ENCODE measurements at regions not wholly inside any gene's neighbourhood (a gene's known extent, or its start where the extent isn't known, plus 50 kb on each side); places are given as distances from the start of the nearest gene placed in this dataset.
"Not testable (repeated sequence)": the region's sequence is repeated elsewhere in the genome, so short reads cannot be mapped to it uniquely, and the experiment has no call there.

DNA sequence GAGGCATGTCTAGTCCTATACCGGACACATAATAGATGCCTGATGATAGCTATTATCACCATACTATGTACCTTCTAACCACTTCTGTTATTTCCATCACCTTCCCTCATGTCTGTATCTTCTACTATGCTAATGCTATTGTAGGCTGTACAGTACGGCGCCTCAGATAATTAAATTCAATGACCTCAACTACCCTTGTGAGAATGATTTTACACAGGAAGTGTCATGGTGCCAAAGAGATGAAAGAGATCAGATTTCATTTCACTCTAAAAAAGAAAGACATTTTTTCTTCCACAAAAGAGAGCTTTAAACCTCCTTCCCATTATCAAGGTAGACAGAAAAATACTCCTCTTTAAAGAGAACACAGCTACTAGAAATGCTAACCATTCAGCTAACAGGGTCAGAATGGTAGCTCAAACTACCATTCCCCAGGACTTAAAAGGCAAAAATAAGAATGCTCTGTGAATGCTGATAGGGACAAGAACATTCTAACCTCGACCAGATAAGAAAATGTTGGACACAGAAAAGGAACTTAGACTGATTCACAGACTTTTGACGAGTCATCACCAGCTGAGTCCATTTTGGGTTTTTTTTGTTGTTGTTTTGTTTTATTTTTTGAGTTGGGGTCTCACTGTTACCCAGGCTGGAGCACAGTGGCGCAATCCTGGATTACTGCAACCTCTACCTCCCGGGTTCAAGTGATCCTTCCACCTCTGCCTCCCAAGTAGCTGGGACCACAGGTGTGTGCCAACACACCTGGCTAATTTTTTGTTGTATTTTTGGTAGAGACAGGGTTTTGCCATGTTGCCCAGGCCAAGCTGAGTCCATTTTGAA, 99.2 kb upstream of the RAPGEF2 start:
- peak; percentile 58 for DNase-seq (ENCODE audit: low read depth, low spot score)

DNA sequence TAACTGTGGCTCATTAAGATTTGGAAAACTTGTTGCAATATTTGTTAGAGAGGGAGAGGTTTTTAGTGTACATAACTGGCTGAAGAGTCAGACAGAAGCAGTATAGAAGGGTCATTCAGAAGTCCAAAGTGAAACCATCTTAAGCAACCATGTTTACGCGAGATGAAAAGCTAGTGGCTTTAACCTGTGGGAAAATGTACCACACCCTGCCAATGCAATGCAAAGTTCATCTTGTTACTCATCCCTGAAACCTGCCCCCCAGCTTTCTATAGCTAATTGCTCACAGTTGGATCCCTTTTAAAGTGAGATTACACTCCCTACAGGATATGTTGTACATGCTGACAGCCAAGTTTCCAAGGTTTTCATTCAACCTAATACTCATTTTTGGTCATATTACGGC, 96.7 kb upstream of the RAPGEF2 start:
- peak; percentile 29 for DNase-seq (ENCODE audit: low read depth, low spot score)

DNA sequence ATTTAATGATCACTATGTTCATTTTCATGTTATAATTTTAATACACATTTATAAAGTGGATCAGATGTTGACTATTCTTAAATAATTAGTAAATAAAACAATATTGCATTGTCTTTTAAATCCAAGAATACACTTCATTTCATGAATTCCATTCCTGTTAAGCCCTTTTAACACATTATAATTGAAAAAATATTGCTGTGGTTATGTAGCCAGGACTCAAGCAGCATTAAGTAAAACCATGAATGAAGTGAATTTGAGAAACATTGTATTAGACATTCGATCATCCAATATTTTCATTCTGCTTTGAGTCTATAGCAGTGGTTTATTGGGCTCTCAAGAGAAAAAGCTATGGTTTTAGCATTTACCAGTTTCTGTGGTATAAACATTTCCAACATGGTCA, 94.2 kb upstream of the RAPGEF2 start:
- no peak for DNase-seq (ENCODE audit: low read depth, low spot score)

DNA sequence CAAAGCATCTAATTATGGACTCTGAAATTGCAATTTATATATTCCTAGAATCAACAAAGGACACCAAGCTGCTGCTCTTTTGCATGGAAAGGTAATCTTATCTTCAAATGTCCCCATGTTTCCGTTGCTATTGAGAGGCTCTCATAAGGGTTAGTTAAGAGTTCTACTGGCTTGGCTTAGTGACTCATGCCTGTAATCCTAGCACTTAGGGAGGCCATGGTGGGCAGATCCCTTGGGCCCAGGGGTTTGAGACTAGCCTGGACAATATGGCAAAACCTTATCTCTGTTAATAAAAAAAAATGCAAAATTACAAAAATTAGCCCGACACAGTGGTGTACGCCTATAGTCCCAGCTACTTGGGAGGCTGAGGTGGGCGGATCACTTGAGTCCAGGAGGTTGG, 93.4 kb upstream of the RAPGEF2 start:
- DNase-seq (ENCODE audit: low read depth, low spot score) = no peak

DNA sequence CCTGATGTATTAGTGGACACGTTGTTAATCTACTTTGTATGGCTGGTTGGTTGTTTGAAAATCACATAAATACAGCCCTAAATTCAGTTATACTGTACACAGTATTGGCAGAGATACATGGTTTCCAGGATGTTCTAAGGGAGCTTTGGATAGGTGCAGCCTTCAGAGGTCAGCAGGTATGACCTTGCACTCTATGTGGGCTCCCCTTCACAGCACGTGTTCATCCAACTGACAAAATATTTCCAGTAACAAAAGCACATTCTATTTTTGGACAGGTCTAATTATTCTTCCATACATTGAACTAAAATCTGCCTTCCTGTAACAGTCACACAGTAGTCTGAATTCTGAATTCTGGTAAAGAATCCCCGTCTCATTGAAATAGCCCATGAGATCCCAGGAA, 92.8 kb upstream of the RAPGEF2 start:
- no peak for DNase-seq (ENCODE audit: low read depth, low spot score)

DNA sequence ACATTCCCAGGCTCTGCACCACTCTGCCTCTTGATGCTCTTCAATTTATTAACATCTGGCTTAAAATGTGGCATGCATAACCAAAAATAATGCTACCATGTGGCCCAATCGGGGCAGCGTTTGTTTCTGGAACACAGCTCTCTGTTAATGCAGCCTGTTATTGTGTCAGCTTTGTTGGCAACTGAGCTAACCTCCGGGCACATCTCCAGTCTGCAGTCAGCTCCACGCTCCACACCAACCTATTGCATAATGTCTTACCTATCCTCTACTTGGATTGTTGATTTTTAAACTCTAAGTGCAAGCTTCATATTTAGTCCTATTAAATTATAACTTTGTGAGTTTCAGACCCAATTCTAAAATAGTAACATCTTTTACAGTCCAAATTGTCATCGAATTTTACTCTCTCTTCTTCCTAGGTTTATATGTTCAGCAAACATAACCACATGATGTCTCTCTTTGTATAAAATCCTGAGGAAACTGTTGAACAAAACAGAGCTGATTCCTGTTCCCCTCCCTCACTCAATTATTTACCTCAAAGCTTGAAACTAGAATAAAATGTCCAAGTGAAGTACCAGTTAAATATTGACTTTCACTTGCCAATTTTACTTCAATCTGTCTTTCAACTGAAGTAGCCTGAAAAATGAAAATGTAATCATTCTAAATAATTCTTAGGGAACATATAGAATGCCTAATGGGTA, 92.2 kb upstream of the RAPGEF2 start:
- DNase-seq (ENCODE audit: low read depth, low spot score) = peak; percentile 85

DNA sequence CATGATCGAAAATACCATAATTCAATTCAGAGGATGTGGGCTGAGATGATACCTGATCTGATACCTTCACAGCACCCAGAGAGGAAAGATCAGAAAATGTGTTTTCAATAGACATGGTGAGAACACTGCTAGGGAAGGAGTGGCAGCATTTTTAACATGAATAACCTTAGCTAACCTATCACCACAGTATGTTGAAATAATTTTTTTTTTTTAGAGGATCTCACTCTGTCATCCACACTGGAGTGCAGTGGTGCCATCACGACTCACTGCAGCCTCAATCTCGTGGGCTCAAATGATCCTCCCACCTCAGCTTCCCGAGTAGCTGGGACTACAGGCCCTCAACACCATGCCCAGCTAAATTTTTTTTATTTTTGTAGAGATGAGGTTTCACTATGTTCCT, 90.5 kb upstream of the RAPGEF2 start:
- peak; percentile 7 for DNase-seq (ENCODE audit: low read depth, low spot score)

DNA sequence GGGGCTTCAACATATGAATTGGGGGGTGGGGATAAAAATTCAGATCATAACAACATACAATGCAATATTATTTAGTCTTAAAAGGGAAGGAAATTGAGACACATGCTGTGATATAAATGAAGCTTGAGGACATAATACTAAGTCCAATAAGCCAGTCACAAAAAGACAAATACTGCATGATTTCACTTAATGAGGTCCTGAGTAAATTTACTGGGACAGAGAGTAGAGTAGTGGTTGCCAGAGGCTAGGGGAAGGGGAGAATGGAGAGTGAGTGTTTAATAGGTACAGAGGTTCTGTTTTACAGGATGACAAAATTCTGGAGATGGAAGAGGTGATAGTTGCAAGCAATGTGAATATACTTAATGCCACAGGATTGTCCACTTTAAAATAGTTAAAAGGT, 89.2 kb upstream of the RAPGEF2 start:
- DNase-seq (ENCODE audit: low read depth, low spot score) = no peak

DNA sequence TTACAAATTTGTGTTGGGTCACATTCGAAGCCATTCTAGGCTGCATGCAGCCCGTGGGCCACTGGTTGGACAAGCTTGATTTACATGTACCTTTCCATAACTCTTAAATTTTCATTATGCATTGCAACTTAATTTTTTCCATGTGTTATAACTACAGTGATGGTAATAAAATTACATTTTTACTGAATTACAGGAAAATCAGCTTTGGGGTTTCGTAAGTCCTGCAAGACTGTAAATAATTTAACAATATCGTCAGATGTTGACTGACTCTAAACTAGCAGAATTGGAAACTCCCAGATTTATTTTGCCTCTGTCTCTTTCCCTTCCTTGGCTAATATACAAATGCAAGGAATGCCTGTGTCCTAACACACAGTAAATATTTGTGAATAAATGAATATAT, 88.0 kb upstream of the RAPGEF2 start:
- no peak for DNase-seq (ENCODE audit: low read depth, low spot score)

DNA sequence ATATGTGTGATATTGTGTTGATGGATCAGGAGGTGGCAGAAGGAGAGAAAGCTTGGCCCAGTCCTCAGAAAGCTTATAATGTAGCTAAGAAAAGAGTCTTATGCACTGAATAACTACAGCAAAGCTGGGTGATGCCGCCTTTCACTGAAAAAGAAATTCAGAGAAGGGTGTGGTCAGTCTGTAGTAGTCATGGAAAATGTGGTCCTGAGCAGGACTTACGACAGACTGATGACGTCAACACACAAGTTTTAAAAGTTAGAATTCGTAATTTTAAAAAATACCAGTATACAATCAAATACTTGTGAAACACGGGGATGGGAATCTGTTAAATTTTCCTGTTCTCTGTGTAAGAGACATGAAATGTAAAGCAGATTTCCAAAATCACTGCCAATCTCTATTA, 87.0 kb upstream of the RAPGEF2 start:
- no peak for DNase-seq (ENCODE audit: low read depth, low spot score)

DNA sequence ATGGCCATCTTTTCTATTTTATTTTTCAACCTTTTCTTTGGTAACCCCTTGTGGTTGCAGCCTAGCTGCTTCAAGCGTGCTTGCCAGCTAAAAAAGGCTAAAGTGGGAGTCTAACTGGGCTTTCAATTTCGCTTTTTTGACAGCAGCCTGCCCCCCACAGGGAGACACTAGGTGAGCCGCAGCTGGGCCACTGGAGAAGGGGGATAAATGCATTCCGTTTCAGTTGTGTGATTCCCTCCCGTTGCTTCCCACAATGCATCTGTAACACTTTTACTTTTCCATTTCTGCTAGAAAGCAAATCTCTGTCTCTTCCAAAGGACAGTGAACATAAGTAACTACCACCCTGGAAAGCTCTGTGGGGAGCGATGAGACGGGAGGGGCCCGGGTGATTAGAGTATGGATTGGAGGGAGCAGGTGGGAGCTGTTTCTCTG, 86.3 kb upstream of the RAPGEF2 start:
- DNase-seq (ENCODE audit: low read depth, low spot score) = peak; percentile 55

DNA sequence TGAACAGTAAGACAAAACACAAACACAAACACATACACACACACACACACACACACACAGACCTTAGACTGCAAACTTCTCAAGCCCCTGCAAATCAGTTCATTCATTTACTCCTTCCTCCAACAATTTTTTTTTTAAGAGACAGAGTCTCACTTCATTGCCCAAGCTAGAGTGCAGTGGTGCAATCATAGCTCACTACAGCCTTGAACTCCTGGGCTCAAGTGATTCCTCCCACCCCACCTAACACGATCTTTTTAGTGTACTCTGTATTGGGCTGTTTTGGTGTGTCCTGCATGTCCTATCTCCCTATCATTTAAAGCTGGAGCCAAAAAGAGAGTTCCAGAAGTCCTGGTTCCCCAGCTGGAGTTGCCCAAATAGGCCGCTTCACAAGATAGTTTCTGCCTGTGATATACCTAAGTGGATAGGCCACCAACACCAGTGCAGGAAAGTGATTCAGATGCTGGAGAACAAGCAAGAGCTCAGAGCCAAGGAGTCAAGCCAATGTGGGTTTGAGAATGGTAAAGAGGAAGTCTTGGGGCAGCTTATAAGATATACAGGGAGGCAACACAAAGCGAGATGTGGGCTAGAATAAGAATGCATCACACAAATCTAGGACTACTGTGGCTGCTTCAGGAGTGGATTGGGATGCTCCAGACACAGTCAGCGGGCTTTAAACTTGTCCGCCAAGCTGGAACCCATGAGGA, 85.4 kb upstream of the RAPGEF2 start:
- DNase-seq (ENCODE audit: low read depth, low spot score) = no peak

DNA sequence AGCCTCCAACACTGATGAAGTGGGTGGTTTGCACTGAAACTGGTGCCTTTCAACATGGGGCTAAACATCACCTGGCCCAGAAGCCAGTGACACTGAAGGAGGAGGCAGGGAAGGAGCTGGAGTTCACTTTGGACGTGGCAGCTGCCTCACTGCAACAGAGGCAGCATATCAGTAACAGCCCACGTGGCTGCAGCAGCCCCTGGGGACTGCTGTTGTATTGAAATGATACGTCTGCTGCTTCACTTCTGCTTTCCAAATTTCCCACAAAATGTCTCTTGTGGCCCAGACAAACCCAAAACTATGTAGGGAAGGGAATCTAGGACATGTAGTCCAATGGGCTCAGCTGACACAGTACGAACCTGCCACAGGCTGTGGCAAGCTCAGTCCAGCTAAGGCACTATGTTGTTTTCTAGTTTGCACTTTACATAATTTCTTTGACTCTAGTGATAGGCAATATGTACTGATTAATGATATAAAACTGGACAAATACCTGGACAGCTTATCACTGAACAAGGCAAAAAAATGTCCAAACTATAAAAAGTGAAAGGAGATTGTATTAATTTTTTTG, 84.7 kb upstream of the RAPGEF2 start:
- peak; percentile 6 for DNase-seq (ENCODE audit: low read depth, low spot score)

DNA sequence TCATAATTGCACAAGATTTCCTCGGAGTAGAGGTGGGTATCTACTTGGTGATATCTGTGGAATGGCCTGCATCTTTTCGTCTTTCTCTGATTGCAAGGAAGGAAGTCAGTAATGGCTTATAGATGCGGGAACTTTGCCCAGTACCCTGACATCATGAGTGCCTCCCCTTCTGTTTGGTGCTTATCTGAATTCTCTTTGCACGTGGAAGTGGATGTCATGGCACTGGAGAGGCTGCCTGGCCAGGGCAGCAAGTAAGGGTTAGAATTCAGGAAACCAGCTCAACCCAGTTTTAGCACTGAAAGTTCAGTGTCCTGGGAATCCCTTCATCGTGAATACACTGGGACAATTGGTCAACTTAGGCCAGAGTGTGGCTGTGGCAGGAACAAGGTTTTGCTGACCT, 83.5 kb upstream of the RAPGEF2 start:
- no peak for DNase-seq (ENCODE audit: low read depth, low spot score)

DNA sequence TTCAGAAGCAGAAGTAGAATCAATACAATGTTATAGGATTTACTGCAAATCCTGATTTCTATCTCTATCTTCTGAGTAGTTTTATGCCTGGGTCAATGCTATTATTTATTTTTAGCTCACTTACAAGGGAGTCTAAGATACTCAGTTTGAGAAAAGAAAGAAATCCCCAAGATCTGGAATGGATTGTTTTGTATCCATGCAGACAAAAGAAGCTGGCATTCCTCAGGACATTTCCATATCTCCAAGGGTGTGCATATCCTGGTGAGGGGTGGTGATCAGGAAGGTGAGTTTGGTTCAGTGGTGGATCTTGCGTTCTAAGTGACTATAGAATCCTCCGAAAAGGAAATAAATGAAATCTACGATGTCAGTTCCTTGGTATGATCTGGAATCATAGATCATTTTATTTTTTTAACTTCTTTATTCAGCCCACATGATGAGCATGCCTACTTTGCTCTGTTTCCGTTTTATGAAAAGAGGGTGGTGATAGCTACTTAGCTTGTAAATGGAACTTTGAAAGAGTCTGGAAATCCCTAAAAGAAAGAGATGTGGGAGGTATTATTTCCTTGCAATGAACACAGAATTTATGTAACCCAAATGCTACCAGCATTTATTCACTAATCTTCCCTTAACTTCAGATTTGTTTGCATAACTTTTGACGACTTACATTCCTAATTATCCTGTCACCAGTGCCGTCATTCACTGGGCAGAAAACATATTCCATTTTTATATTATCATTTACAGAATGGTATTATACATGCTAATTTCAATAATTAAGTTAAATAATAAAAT, 81.1 kb upstream of the RAPGEF2 start:
- no peak for DNase-seq (ENCODE audit: low read depth, low spot score)

DNA sequence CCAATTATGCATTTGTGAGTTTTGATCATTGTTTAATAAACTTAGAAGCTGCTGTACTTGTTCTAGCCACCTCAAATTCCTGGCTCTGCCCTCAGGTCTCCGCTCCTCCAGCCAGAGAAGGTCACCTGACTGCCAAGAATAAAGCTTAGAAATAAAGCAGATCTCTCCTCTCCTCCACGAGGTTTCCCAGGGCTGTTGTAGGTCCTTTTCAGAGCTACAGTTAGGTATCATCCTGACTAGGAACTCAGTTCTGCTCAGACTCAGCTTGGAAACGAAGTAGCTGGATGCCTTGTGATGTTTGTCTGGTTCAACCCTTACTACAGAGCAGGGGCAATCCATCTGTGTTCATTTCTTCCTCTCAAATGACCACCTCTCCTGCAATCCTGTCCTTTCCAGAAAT, 79.1 kb upstream of the RAPGEF2 start:
- no peak for DNase-seq (ENCODE audit: low read depth, low spot score)

DNA sequence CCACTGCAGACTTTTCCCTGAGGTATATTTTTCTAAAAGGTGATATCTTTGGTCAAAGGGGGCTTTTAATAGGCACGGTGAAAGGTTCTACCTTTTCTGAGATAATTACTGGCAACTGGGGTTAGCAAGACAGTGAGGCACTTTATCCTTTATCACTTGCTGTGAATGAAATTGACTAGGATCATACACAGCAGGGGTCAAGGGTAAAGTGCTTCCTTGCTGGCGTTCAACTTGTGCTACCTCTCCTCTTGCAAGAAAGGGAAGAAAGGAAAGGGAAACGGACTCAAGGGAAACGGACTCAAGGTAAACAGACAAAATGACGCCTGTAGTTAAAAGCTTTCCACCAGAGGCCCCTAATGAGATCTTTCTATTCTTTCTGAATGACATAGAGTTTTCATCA, 78.6 kb upstream of the RAPGEF2 start:
- no peak for DNase-seq (ENCODE audit: low read depth, low spot score)

DNA sequence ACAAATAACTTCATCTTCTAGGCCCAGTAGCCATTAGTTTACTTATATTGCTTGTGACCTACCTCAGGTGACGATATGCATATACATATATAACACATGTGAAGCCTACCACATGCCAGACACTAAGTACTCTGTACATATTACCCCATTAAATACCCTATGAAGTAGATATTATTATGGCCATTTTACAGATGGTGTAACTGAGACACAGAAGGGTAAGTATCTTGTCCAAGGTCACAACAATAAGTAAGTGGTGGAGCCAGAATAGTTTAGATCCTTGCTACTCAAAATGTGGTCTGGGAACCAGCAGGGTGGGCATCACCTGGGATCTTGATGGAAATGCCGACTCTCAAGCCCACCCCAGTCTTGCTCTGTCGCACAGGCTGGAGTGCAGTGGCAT, 78.1 kb upstream of the RAPGEF2 start:
- DNase-seq (ENCODE audit: low read depth, low spot score) = no peak

DNA sequence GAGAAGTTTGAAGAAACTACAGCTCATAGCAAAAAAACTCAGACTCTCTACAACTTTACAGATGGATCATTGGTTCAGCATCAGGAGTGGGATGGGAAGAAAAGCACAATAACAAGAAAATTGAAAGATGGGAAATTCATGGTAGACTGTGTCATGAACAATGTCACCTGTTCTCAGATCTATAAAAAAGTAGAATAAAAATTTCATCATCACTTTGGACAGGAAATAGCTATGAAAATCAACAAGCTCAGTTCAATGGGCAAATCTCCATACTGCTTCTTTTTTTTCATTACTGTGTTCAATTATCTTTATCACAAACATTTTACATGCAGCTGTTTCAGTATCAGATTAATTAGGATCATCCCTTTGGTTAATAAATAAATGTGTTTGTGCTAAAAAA, 76.5 kb upstream of the RAPGEF2 start:
- DNase-seq (ENCODE audit: low read depth, low spot score) = no peak

DNA sequence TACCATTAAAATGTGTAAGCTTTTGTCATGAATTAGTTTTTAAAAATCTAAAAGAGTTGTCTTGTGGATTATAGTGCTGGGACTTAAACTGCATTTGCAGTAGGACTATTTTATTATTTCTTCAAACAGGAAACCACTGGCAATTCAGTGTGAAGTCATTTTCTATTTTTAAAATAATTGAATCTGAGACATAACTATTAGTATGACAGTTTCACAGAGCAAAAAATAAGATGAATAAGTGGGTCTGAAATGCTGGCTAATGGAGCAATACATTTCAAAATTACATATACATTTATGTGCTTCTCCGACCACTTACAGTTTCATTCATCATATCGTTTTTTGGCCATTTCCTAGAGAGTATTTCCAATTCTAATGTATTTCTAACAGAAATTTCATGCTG, 75.3 kb upstream of the RAPGEF2 start:
- DNase-seq (ENCODE audit: low read depth, low spot score) = no peak

DNA sequence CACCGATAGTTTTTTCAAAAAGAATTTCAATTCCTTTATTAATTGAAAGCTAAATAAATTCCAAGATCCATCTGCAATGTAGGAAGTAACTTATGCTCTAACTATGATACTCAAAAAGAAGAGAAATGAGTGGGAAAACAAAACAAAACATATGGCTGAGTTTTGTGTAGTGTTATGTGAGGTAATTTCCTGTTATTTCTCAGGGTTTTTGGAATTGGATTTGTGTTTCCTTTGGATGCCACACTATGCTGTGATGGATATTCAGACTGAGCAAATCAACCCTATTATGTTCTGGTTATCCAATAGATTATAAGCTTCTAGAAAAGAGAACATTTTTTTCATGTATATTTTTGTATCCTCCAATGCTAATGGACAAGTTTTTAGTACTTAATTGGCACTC, 73.4 kb upstream of the RAPGEF2 start:
- DNase-seq (ENCODE audit: low read depth, low spot score) = no peak

DNA sequence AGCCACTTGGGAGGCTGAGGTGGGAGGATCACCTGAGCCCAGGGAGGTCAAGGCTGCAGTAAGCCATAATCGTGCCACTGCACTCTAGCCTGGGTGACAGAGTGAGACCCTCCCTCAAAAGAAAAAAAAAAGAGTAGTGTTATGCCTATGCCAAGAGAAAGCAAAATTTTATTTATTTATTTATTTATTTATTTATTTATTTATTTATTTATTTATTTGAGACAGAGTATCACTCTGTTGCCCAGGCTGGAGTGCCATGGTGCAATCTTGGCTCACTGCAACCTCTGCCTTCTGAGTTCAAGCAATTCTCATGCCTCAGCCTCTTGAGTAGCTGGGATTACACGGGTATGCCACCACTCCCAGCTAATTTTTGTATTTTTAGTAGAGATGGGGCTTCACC, 72.6 kb upstream of the RAPGEF2 start:
- not testable (repeated sequence) for DNase-seq (ENCODE audit: low read depth, low spot score)
